ENCODE measurements at regions not wholly inside any gene's neighbourhood (a gene's known extent, or its start where the extent isn't known, plus 50 kb on each side); places are given as distances from the start of the nearest gene placed in this dataset.

DNA sequence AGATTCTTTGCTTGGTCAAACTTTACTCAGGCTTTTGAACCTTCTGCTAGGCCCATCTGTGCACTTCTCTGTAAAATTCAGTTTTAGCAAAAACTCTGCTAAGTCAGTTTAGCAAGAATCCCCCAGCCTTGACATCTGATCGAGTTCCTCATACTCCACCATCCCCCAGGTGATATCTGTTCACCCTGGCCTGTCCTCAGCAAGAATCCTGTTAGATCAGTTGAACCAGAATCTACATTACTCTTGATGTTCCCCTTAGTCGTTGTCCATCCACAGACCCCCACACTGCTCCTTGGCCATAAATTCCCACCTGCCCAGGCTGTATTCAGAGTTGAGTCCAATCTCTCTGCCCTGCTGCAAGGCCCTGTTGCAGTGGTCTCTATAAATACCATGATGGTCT is 162.6 kb downstream of the ZNF674 start:
- Histone ChIP-seq H3K4me3 (no peak overlapping the region), H3K27me3 (no peaks in the 10 kb centered on the region), H3K4me1 (no peaks in the 10 kb centered on the region), H3K27ac (no peak overlapping the region), H3K36me3 (no peaks in the 10 kb centered on the region), H3K9me3 (no peaks in the 10 kb centered on the region)
- TF ChIP-seq, protein P1, sequence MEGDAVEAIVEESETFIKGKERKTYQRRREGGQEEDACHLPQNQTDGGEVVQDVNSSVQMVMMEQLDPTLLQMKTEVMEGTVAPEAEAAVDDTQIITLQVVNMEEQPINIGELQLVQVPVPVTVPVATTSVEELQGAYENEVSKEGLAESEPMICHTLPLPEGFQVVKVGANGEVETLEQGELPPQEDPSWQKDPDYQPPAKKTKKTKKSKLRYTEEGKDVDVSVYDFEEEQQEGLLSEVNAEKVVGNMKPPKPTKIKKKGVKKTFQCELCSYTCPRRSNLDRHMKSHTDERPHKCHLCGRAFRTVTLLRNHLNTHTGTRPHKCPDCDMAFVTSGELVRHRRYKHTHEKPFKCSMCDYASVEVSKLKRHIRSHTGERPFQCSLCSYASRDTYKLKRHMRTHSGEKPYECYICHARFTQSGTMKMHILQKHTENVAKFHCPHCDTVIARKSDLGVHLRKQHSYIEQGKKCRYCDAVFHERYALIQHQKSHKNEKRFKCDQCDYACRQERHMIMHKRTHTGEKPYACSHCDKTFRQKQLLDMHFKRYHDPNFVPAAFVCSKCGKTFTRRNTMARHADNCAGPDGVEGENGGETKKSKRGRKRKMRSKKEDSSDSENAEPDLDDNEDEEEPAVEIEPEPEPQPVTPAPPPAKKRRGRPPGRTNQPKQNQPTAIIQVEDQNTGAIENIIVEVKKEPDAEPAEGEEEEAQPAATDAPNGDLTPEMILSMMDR (IDR thresholded peaks at IDR 0.05) = no peak
- TF ChIP-seq POLR2A (IDR thresholded peaks at IDR 0.05) = no peak
- no peak for DNase-seq
- intact Hi-C loops (cut with DNase I; ENCODE audit: low total_unique reads) = no loop called here

DNA sequence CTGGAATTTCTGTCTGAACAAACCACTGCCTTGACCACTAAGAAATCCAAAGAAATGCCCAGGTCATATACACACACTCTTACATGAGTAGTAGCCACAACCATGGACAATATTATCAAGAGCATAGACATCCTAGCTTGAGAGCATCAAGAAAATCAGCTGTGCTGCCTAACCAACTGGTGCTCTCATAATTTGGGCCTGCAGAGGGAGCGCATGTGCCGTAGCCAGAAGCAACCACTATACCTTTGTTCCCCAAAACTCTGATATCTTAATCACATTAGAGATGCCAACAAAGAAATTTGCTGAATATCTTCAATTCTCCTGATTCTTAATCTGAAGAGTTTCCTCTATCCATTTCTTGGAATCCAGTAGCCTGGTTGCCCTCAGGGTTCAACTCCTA is 163.6 kb downstream of the ZNF674 start:
- no peaks in the 10 kb centered on the region for H3K4me1 ChIP-seq
- no peaks in the 10 kb centered on the region for H3K27me3 ChIP-seq
- no peaks in the 10 kb centered on the region for H3K9me3 ChIP-seq
- H3K27ac ChIP-seq = no peak overlapping the region
- intact Hi-C loops (cut with DNase I; ENCODE audit: low total_unique reads) = no loop called here
- H3K4me3 ChIP-seq = no peak overlapping the region
- TF ChIP-seq, protein P1 (IDR thresholded peaks at IDR 0.05) = no peak
- no peak for TF ChIP-seq POLR2A (IDR thresholded peaks at IDR 0.05)
- H3K36me3 ChIP-seq = no peaks in the 10 kb centered on the region
- DNase-seq = no peak

DNA sequence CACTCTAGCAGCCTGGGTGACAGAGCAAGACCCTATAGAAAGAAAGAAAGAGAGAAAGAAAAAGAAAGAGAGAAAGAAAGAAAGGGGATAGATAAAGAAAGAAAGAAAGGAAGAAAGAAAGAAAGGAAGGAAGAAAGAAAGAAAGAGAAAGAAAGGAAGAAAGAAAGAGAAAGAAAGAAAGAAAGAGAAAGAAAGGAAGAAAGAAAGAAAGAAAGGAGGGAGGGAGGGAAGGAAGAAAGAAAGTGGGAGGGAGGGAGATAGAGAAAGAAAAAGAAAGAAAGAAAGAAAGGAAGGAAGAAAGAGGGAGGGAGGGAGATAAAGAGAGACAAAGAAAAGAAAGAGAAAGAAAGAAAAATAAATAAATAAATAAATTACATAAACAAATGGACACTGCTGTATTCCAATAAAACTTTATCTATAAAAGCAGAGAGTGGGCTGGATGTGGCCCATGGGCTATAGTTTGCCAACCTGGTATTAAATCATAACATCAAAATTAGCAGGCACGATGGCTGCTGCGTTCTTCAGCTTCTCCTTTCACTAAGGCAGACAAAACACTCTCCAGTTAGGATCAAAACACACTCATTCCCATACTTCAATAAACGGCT is 165.0 kb downstream of the ZNF674 start:
- intact Hi-C loops (cut with DNase I; ENCODE audit: low total_unique reads) = no loop called here
- no peak for DNase-seq
- no peaks in the 10 kb centered on the region for H3K9me3 ChIP-seq
- H3K4me1 ChIP-seq = no peaks in the 10 kb centered on the region
- H3K27ac ChIP-seq = no peak overlapping the region
- no peaks in the 10 kb centered on the region for H3K36me3 ChIP-seq
- no peaks in the 10 kb centered on the region for H3K27me3 ChIP-seq
- no peak for TF ChIP-seq POLR2A (IDR thresholded peaks at IDR 0.05)
- TF ChIP-seq, protein P1 (IDR thresholded peaks at IDR 0.05) = no peak
- H3K4me3 ChIP-seq = no peak overlapping the region

DNA sequence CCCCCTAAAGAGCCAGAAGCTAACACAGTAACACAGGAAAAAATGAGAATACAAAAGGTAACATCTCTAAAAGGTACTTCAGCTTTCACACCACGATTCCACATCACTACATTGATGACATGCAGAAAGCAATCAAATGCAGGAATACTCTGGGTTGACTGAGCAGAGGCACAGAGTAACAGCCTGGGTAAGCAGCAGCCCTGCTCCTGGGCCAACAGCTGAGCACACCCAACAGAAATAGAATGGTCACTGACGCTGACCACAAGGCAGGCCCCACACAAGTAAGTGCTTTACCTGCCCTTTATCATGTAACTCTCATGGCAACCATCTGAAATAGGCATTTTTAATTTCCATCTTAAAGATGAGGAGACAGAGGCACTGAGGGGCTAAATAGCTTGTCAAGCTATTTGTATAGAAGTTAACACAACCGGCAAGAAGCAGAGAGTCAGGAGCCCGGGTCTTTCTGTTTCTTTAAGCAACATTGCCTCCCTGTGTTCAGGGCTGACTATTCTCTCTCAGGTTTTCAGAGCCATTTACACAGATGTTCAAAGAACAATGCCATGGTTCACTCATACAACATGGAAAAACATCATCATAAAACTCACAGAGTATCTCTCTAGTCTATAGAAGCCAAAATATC is 168.9 kb downstream of the ZNF674 start:
- Histone ChIP-seq H3K27ac (no peak overlapping the region), H3K9me3 (no peaks in the 10 kb centered on the region), H3K4me1 (no peaks in the 10 kb centered on the region), H3K27me3 (no peaks in the 10 kb centered on the region), H3K4me3 (no peak overlapping the region), H3K36me3 (no peaks in the 10 kb centered on the region)
- TF ChIP-seq POLR2A (IDR thresholded peaks at IDR 0.05) = no peak
- TF ChIP-seq, protein P1 (IDR thresholded peaks at IDR 0.05) = peak in 3 of 4 experiments; percentile 29 to 47 (median 42)
- intact Hi-C loops (cut with DNase I; ENCODE audit: low total_unique reads) = no loop called here
- peak in 1 of 2 donors; percentile 20 for DNase-seq

DNA sequence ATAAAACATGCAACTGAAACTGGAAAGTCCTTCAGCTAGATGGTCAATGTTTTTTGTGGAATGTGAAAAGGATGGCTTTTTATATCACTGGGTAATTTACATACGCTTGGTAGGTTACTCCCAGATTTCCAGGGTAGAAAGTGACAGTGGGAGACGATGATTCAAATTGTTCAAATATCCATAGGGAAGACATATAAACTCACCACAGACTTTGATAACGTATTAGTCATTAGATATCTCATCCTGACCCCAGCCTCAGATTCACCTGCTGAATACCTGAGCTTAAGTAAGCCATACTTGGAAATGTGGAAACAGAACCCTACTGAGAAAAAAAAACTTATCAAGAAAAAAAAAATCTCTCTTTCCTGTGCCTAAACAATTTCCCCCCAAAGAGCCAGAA is 169.4 kb downstream of the ZNF674 start:
- TF ChIP-seq POLR2A (IDR thresholded peaks at IDR 0.05) = no peak
- TF ChIP-seq, protein P1 (IDR thresholded peaks at IDR 0.05) = no peak
- DNase-seq = no peak
- Histone ChIP-seq H3K27me3 (no peaks in the 10 kb centered on the region), H3K9me3 (no peaks in the 10 kb centered on the region), H3K36me3 (no peaks in the 10 kb centered on the region), H3K27ac (no peak overlapping the region), H3K4me3 (no peak overlapping the region), H3K4me1 (no peaks in the 10 kb centered on the region)
- intact Hi-C loops (cut with DNase I; ENCODE audit: low total_unique reads) = no loop called here
